Neuronal stem cell (in vitro differentiated cells): ENCODE measurements at regions not wholly inside any gene's neighbourhood (a gene's known extent, or its start where the extent isn't known, plus 50 kb on each side); places are given as distances from the start of the nearest gene placed in this dataset.

ENCODE experiments used
- DNase-seq: peaks from one replicate; pipeline ENCODE4 v3.0.0-alpha.2; 2013; ENCODE audit warnings: low spot score
- H2AFZ ChIP-seq: one replicate; pipeline ENCODE4 v1.6.1; 2013; ENCODE audit warnings: mild to moderate bottlenecking, low read length, inconsistent platforms
- H2AK5ac ChIP-seq: 2 replicates; pipeline ENCODE4 v1.6.1; 2013; ENCODE audit warnings: low read depth, mild to moderate bottlenecking, inconsistent platforms, low read length, moderate library complexity, mixed read lengths
- H2BK120ac ChIP-seq: 2 replicates; pipeline ENCODE4 v1.6.1; 2013; ENCODE audit warnings: low read depth, mild to moderate bottlenecking, inconsistent platforms, low read length, moderate library complexity, mixed read lengths
- H2BK12ac ChIP-seq: one replicate; pipeline ENCODE4 v1.6.1; 2013; ENCODE audit warnings: low read length, inconsistent platforms
- H2BK15ac ChIP-seq: 2 replicates; pipeline ENCODE4 v1.6.1; 2013; ENCODE audit warnings: mild to moderate bottlenecking, low read length, inconsistent platforms, mixed read lengths
- H2BK5ac ChIP-seq: one replicate; pipeline ENCODE4 v1.6.1; 2013; ENCODE audit warnings: inconsistent platforms, mild to moderate bottlenecking, low read length, moderate library complexity
- H3K14ac ChIP-seq: one replicate; pipeline ENCODE4 v1.6.1; 2013; ENCODE audit warnings: low read length, inconsistent platforms
- H3K18ac ChIP-seq: 2 replicates; pipeline ENCODE4 v1.6.1; 2013; ENCODE audit warnings: low read length, inconsistent platforms
- H3K23ac ChIP-seq: 2 replicates; pipeline ENCODE4 v1.6.1; 2013; ENCODE audit warnings: low read depth, mild to moderate bottlenecking, mixed read lengths, low read length, inconsistent platforms; ENCODE audit not compliant: poor library complexity
- H3K27ac ChIP-seq: replicated peaks from 3 replicates; pipeline ENCODE4 v1.5.1; 2013; ENCODE audit warnings: low read length, inconsistent platforms
- H3K27me3 ChIP-seq, 3 experiments: 2 replicates each; pipeline ENCODE4 v1.6.1; 2013; ENCODE audit warnings: low read length in 3 of 3, mild to moderate bottlenecking in 2 of 3, inconsistent platforms in 1 of 3, low read depth in 1 of 3, mixed read lengths in 1 of 3, moderate library complexity in 1 of 3; ENCODE audit not compliant: control insufficient read depth in 3 of 3, insufficient read depth in 3 of 3
- H3K36me3 ChIP-seq, 2 donors: replicated peaks in 1 of 2; 2 replicates each; pipeline ENCODE4 v1.6.1; 2013; ENCODE audit warnings: low read length in 2 of 2; ENCODE audit not compliant: control insufficient read depth in 2 of 2, insufficient read depth in 2 of 2
- H3K4ac ChIP-seq: 2 replicates; pipeline ENCODE4 v1.6.1; 2013; ENCODE audit warnings: inconsistent platforms, mild to moderate bottlenecking, low read length, moderate library complexity
- H3K4me1 ChIP-seq, 2 donors: 1 replicate in 1 of 2; 2 replicates in 1 of 2; pipeline ENCODE4 v1.6.1; 2013; ENCODE audit warnings: low read length in 2 of 2, low read depth in 1 of 2; ENCODE audit not compliant: control insufficient read depth in 2 of 2, insufficient read depth in 1 of 2
- H3K4me2 ChIP-seq: one replicate; pipeline ENCODE4 v1.6.1; 2013; ENCODE audit warnings: mild to moderate bottlenecking, low read length, inconsistent platforms; ENCODE audit not compliant: insufficient read depth, poor library complexity, severe bottlenecking
- H3K4me3 ChIP-seq, 2 donors: 2 replicates each; pipeline ENCODE4 v1.5.1; 2013; ENCODE audit warnings: low read length in 2 of 2, mild to moderate bottlenecking in 2 of 2, inconsistent platforms in 1 of 2, moderate library complexity in 1 of 2
- H3K79me1 ChIP-seq: one replicate; pipeline ENCODE4 v1.6.1; 2013; ENCODE audit warnings: low read depth, mild to moderate bottlenecking, inconsistent platforms, low read length, moderate library complexity
- H3K9ac ChIP-seq: one replicate; pipeline ENCODE4 v1.6.1; 2013; ENCODE audit warnings: mild to moderate bottlenecking, low read depth, low read length, inconsistent platforms; ENCODE audit not compliant: poor library complexity
- H3K9me3 ChIP-seq, 2 donors: replicated peaks in 1 of 2; 2 replicates each; pipeline versions ENCODE3 to v1.6.1; 2013; ENCODE audit warnings: low read length in 2 of 2, mild to moderate bottlenecking in 2 of 2, inconsistent platforms in 1 of 2, low read depth in 1 of 2, mixed read lengths in 1 of 2, moderate library complexity in 1 of 2; ENCODE audit not compliant: control insufficient read depth in 2 of 2, insufficient read depth in 1 of 2
- H4K8ac ChIP-seq: one replicate; pipeline ENCODE4 v1.6.1; 2013; ENCODE audit warnings: low read depth, mild to moderate bottlenecking, inconsistent platforms, low read length, moderate library complexity
- H4K91ac ChIP-seq: one replicate; pipeline ENCODE4 v1.6.1; 2013; ENCODE audit warnings: low read length, low read depth, mild to moderate bottlenecking, inconsistent platforms; ENCODE audit not compliant: poor library complexity
- WGBS, 2 donors: extraction: QIAGEN DNeasy Blood & Tissue Kit; methylation state at CpG; one replicate each; pipeline ENCODE4 v1.1.7; 2013; ENCODE audit warnings: missing lambda C conversion rate in 2 of 2, mixed read lengths in 1 of 2; ENCODE audit not compliant: insufficient read length in 2 of 2, insufficient replicate concordance in 1 of 2; ENCODE audit errors: extremely low coverage in 2 of 2; 5-methylcytosine and 5-hydroxymethylcytosine counted together

- Histone ChIP-seq H3K23ac (no peak overlapping the region), H3K27ac (no peak overlapping the region), H3K9ac (no peak overlapping the region), H3K27me3 (no peaks in the 10 kb centered on the region), H2AK5ac (no peak overlapping the region), H3K18ac (no peak overlapping the region), H3K14ac (no peak overlapping the region), H3K79me1 (no peaks in the 10 kb centered on the region), H3K36me3 (no peaks in the 10 kb centered on the region), H3K4me2 (no peak overlapping the region), H2BK15ac (no peak overlapping the region), H2AFZ (no peak overlapping the region), H3K4ac (no peak overlapping the region), H2BK12ac (no peak overlapping the region), H3K9me3 (no peaks in the 10 kb centered on the region), H4K8ac (no peak overlapping the region), H4K91ac (no peak overlapping the region), H2BK120ac (no peak overlapping the region), H2BK5ac (no peak overlapping the region), H3K4me3 (no peak overlapping the region), H3K4me1 (peaks cover 0 to 2% of the 10 kb centered on the region in 2 donors)
- DNase-seq = no peak
- WGBS, 2 donors = no CpG with 5 or more reads among the region's 5 CpGs
Observed at GRCh38 chr3:170797685-170798084, 72.3 kb downstream of the RPL22L1 start.

- WGBS, 2 donors = no CpG with 5 or more reads among the region's 1 CpG
- H3K18ac ChIP-seq = no peak overlapping the region
- H3K27ac ChIP-seq = no peak overlapping the region
- H2BK12ac ChIP-seq = no peak overlapping the region
- no peaks in the 10 kb centered on the region for H3K36me3 ChIP-seq
- no peak overlapping the region for H4K91ac ChIP-seq
- H3K4me2 ChIP-seq = no peak overlapping the region
- H2BK5ac ChIP-seq = no peak overlapping the region
- H2BK15ac ChIP-seq = no peak overlapping the region
- H3K79me1 ChIP-seq = no peaks in the 10 kb centered on the region
- H4K8ac ChIP-seq = no peak overlapping the region
- no peak overlapping the region for H2AFZ ChIP-seq
- H2AK5ac ChIP-seq = no peak overlapping the region
- H3K4ac ChIP-seq = no peak overlapping the region
- H3K9ac ChIP-seq = no peak overlapping the region
- no peak overlapping the region for H3K23ac ChIP-seq
- no peak for DNase-seq
- no peaks in the 10 kb centered on the region for H3K9me3 ChIP-seq
- H2BK120ac ChIP-seq = no peak overlapping the region
- no peaks in the 10 kb centered on the region for H3K27me3 ChIP-seq
- H3K4me3 ChIP-seq = no peak overlapping the region
- no peaks in the 10 kb centered on the region for H3K4me1 ChIP-seq
- H3K14ac ChIP-seq = no peak overlapping the region
Observed at GRCh38 chr3:170792471-170792870, 77.5 kb downstream of the RPL22L1 start.

- Histone ChIP-seq H3K14ac (no peak overlapping the region), H2AK5ac (no peak overlapping the region), H3K27me3 (no peaks in the 10 kb centered on the region), H3K9ac (no peak overlapping the region), H2AFZ (no peak overlapping the region), H3K4me3 (no peak overlapping the region), H3K4me2 (no peak overlapping the region), H4K91ac (no peak overlapping the region), H4K8ac (no peak overlapping the region), H2BK15ac (no peak overlapping the region), H3K79me1 (no peaks in the 10 kb centered on the region), H2BK120ac (no peak overlapping the region), H2BK5ac (no peak overlapping the region), H2BK12ac (no peak overlapping the region), H3K23ac (no peak overlapping the region), H3K27ac (no peak overlapping the region), H3K9me3 (no peaks in the 10 kb centered on the region), H3K4ac (no peak overlapping the region), H3K36me3 (no peaks in the 10 kb centered on the region), H3K4me1 (no peaks in the 10 kb centered on the region), H3K18ac (no peak overlapping the region)
- no CpG with 5 or more reads among the region's 1 CpG for WGBS, 2 donors
- DNase-seq = no peak
Observed at GRCh38 chr3:170790647-170791046, 79.3 kb downstream of the RPL22L1 start.

- Histone ChIP-seq H2BK15ac (no peak overlapping the region), H3K27me3 (no peaks in the 10 kb centered on the region), H3K36me3 (no peaks in the 10 kb centered on the region), H2AK5ac (no peak overlapping the region), H2BK5ac (no peak overlapping the region), H3K9ac (no peak overlapping the region), H4K91ac (no peak overlapping the region), H3K4me2 (no peak overlapping the region), H3K4ac (no peak overlapping the region), H2AFZ (no peak overlapping the region), H3K9me3 (no peaks in the 10 kb centered on the region), H3K23ac (no peak overlapping the region), H3K18ac (no peak overlapping the region), H3K4me3 (no peak overlapping the region), H3K4me1 (no peaks in the 10 kb centered on the region), H3K27ac (no peak overlapping the region), H3K14ac (no peak overlapping the region), H2BK12ac (no peak overlapping the region), H2BK120ac (no peak overlapping the region), H3K79me1 (no peaks in the 10 kb centered on the region), H4K8ac (no peak overlapping the region)
- DNase-seq = no peak
- no CpG with 5 or more reads among the region's 2 CpGs for WGBS, 2 donors
Observed at GRCh38 chr3:170787464-170787863, 82.5 kb downstream of the RPL22L1 start.
